Urinary bladder (tissue), 3 donors: ENCODE measurements at regions not wholly inside any gene's neighbourhood (a gene's known extent, or its start where the extent isn't known, plus 50 kb on each side); places are given as distances from the start of the nearest gene placed in this dataset.

ENCODE experiments used
- DNase-seq: peaks from one replicate; pipeline ENCODE4 v3.0.0-alpha.2; 2015; ENCODE audit errors: extremely low spot score
- H3K27ac ChIP-seq: one replicate; pipeline ENCODE4 v1.5.1; 2013; ENCODE audit warnings: low read depth, mild to moderate bottlenecking, moderate library complexity
- H3K36me3 ChIP-seq: one replicate; pipeline ENCODE4 v1.6.1; 2013; ENCODE audit warnings: mild to moderate bottlenecking, moderate library complexity; ENCODE audit not compliant: insufficient read depth
- H3K4me1 ChIP-seq: one replicate; pipeline ENCODE4 v1.6.1; 2013; ENCODE audit warnings: mild to moderate bottlenecking, moderate library complexity; ENCODE audit not compliant: insufficient read depth
- H3K4me3 ChIP-seq: one replicate; pipeline ENCODE4 v1.5.1; 2013; ENCODE audit warnings: low read depth, low read length
- WGBS: extraction: QIAGEN DNeasy Blood & Tissue Kit; methylation state at CpG from one replicate; pipeline ENCODE4 v1.1.7; 2013; 5-methylcytosine and 5-hydroxymethylcytosine counted together
- donor health status: healthy with polysubstance abuse.
- donor health status: healthy.

GRCh38 chr17:52696362-52696761 is 537.8 kb upstream of the CA10 start:
- WGBS, result 86% methylated on average over 3 of the region's 3 CpGs
- DNase-seq, result no peak
- Histone ChIP-seq H3K27ac (no peak overlapping the region), H3K36me3 (no peaks in the 10 kb centered on the region), H3K4me3 (no peak overlapping the region), H3K4me1 (no peaks in the 10 kb centered on the region)

- H3K27ac ChIP-seq, result no peak overlapping the region
- H3K36me3 ChIP-seq, result no peaks in the 10 kb centered on the region
- no peak for DNase-seq
- H3K4me1 ChIP-seq, result no peaks in the 10 kb centered on the region
- no peak overlapping the region for H3K4me3 ChIP-seq
Measured at GRCh38 chr17:52686140-52686539, 527.6 kb upstream of the CA10 start.

- WGBS, result 17% methylated on average over 2 of the region's 2 CpGs
- Histone ChIP-seq H3K27ac (no peak overlapping the region), H3K4me1 (no peaks in the 10 kb centered on the region), H3K4me3 (no peak overlapping the region), H3K36me3 (no peaks in the 10 kb centered on the region)
- no peak for DNase-seq
Measured at GRCh38 chr17:52681480-52681879, 523.0 kb upstream of the CA10 start.

- Histone ChIP-seq H3K4me3 (no peak overlapping the region), H3K36me3 (no peaks in the 10 kb centered on the region), H3K4me1 (no peaks in the 10 kb centered on the region), H3K27ac (no peak overlapping the region)
- DNase-seq, result no peak
- 95% methylated on average over 1 of the region's 1 CpG for WGBS
Measured at GRCh38 chr17:52678211-52678610, 519.7 kb upstream of the CA10 start.

- Histone ChIP-seq H3K36me3 (no peaks in the 10 kb centered on the region), H3K27ac (no peak overlapping the region), H3K4me1 (no peaks in the 10 kb centered on the region), H3K4me3 (no peak overlapping the region)
- DNase-seq, result no peak
- WGBS, result 72% methylated on average over 4 of the region's 4 CpGs
Measured at GRCh38 chr17:52674686-52675085, 516.2 kb upstream of the CA10 start.

- 90% methylated on average over 2 of the region's 2 CpGs for WGBS
- Histone ChIP-seq H3K36me3 (no peaks in the 10 kb centered on the region), H3K27ac (no peak overlapping the region), H3K4me1 (no peaks in the 10 kb centered on the region), H3K4me3 (no peak overlapping the region)
- no peak for DNase-seq
Measured at GRCh38 chr17:52673791-52674190, 515.3 kb upstream of the CA10 start.

GRCh38 chr17:52666264-52666663 is 507.8 kb upstream of the CA10 start:
- no peak overlapping the region for H3K4me3 ChIP-seq
- no peaks in the 10 kb centered on the region for H3K36me3 ChIP-seq
- H3K27ac ChIP-seq, result no peak overlapping the region
- H3K4me1 ChIP-seq, result no peaks in the 10 kb centered on the region
- 88% methylated on average over 1 of the region's 1 CpG for WGBS
- no peak for DNase-seq

GRCh38 chr17:52660692-52661091 is 502.2 kb upstream of the CA10 start:
- Histone ChIP-seq H3K36me3 (no peaks in the 10 kb centered on the region), H3K4me1 (no peaks in the 10 kb centered on the region), H3K4me3 (no peak overlapping the region), H3K27ac (no peak overlapping the region)
- 62% methylated on average over 2 of the region's 2 CpGs for WGBS
- DNase-seq, result no peak

GRCh38 chr17:52653014-52653413 is 494.5 kb upstream of the CA10 start:
- 75% methylated on average over 1 of the region's 1 CpG for WGBS
- Histone ChIP-seq H3K4me3 (no peak overlapping the region), H3K36me3 (no peaks in the 10 kb centered on the region), H3K27ac (no peak overlapping the region), H3K4me1 (no peaks in the 10 kb centered on the region)
- DNase-seq, result no peak

- Histone ChIP-seq H3K36me3 (no peaks in the 10 kb centered on the region), H3K4me1 (no peaks in the 10 kb centered on the region), H3K4me3 (no peak overlapping the region), H3K27ac (no peak overlapping the region)
- WGBS, result 47% methylated on average over 3 of the region's 3 CpGs
- no peak for DNase-seq
Measured at GRCh38 chr17:52648995-52649394, 490.5 kb upstream of the CA10 start.

GRCh38 chr17:52647411-52647810 is 488.9 kb upstream of the CA10 start:
- H3K4me1 ChIP-seq, result no peaks in the 10 kb centered on the region
- 48% methylated on average over 1 of the region's 1 CpG for WGBS
- no peaks in the 10 kb centered on the region for H3K36me3 ChIP-seq
- H3K27ac ChIP-seq, result no peak overlapping the region
- no peak for DNase-seq
- H3K4me3 ChIP-seq, result no peak overlapping the region

GRCh38 chr17:52636443-52636842 is 477.9 kb upstream of the CA10 start:
- Histone ChIP-seq H3K4me1 (no peaks in the 10 kb centered on the region), H3K27ac (no peak overlapping the region), H3K4me3 (no peak overlapping the region), H3K36me3 (no peaks in the 10 kb centered on the region)
- WGBS, result 92% methylated on average over 2 of the region's 2 CpGs
- no peak for DNase-seq

- WGBS, result 44% methylated on average over 2 of the region's 2 CpGs
- H3K4me3 ChIP-seq, result no peak overlapping the region
- no peaks in the 10 kb centered on the region for H3K4me1 ChIP-seq
- no peak for DNase-seq
- no peaks in the 10 kb centered on the region for H3K36me3 ChIP-seq
- no peak overlapping the region for H3K27ac ChIP-seq
Measured at GRCh38 chr17:52606590-52606989, 448.1 kb upstream of the CA10 start.

GRCh38 chr17:52606098-52606497 is 447.6 kb upstream of the CA10 start:
- Histone ChIP-seq H3K36me3 (no peaks in the 10 kb centered on the region), H3K27ac (no peak overlapping the region), H3K4me1 (no peaks in the 10 kb centered on the region), H3K4me3 (no peak overlapping the region)
- 51% methylated on average over 2 of the region's 2 CpGs for WGBS
- no peak for DNase-seq

- H3K27ac ChIP-seq, result no peak overlapping the region
- no peaks in the 10 kb centered on the region for H3K36me3 ChIP-seq
- H3K4me3 ChIP-seq, result no peak overlapping the region
- 90% methylated on average over 2 of the region's 2 CpGs for WGBS
- no peak for DNase-seq
- no peaks in the 10 kb centered on the region for H3K4me1 ChIP-seq
Measured at GRCh38 chr17:52604105-52604504, 445.6 kb upstream of the CA10 start.
